SK-N-MC (cell line): ENCODE measurements at regions not wholly inside any gene's neighbourhood (a gene's known extent, or its start where the extent isn't known, plus 50 kb on each side); places are given as distances from the start of the nearest gene placed in this dataset.

Experiments used
- DNase-seq: peaks from one replicate; pipeline ENCODE4 v3.0.0-alpha.2; 2011; ENCODE audit warnings: low read depth, low spot score
- H3K27ac ChIP-seq: fragments of 200-600 bp; sonication (generic); 2 replicates; pipeline ENCODE4 v1.5.1; 2016; ENCODE audit warnings: mixed run types
- H3K36me3 ChIP-seq: fragments of 200-600 bp; sonication (generic); 2 replicates; pipeline ENCODE4 v1.6.1; 2017; ENCODE audit warnings: antibody characterized with exemption, low read length, mixed read lengths; ENCODE audit not compliant: insufficient read depth
- H3K4me3 ChIP-seq: fragments of 200-600 bp; sonication (generic); 2 replicates; pipeline ENCODE4 v1.5.1; 2016
- H3K9ac ChIP-seq: fragments of 200-600 bp; sonication (generic); 2 replicates; pipeline ENCODE4 v1.8.0; 2017; ENCODE audit warnings: mixed run types, mixed read lengths; ENCODE audit not compliant: insufficient read length
- H3K9me3 ChIP-seq: fragments of 200-600 bp; sonication (generic); 2 replicates; pipeline ENCODE4 v1.6.1; 2017; ENCODE audit warnings: low read depth, mild to moderate bottlenecking, antibody characterized with exemption, low read length, moderate library complexity, mixed read lengths
- EZH2 ChIP-seq: fragments of 200-600 bp; sonication (generic); IDR thresholded peaks from one replicate; pipeline ENCODE4 v1.6.1; 2017; ENCODE audit warnings: antibody characterized with exemption
- FOXP2 ChIP-seq: optimal IDR thresholded peaks from 2 replicates; pipeline ENCODE3; 2011; ENCODE audit warnings: mild to moderate bottlenecking, moderate library complexity; ENCODE audit not compliant: insufficient read depth; ENCODE audit errors: extremely low read length, control extremely low read depth
- POLR2AphosphoS5 ChIP-seq: IDR thresholded peaks from 2 replicates; pipeline ENCODE4 v1.6.1; 2012; ENCODE audit warnings: mild to moderate bottlenecking, low read depth, low read length, borderline replicate concordance

DNA sequence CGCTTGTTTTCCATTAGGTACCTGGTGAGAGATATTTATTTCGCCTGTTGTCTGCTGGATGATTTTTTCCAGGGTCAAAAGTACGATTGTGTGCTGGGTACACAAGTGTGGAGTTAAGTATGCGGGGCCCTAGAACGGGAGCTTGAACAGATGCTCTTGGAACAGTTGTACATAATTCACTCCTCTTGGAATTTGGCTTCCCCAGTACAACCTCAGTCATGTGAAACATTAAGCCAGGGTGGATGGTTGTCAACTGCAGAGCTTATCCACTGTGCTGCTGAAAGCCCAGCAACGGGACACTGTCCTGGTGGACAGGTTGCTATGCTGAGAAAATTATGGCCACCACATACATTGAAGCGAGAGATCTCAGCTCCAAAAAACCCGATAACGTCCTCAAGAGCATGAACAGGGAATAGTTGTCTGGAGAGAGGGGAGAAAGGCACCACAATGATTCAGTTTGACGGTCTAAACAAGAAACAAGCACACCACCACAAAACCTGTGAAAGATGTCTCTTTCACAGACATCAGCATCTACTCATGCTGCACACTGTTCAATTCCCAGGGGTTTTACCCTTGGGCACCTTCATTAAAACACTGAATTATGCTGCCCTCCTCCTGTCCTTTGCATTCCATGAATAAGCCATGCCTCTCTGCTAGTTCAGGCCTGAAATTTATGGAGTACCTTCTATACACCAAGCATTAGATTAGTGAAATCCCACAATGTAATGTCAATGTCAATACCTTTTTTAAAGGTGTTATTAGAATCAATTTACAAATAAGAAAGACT, 176.8 kb upstream of the TRIB2 start:
- no peak for DNase-seq
- Histone ChIP-seq H3K4me3 (no peak overlapping the region), H3K27ac (no peak overlapping the region), H3K9ac (no peak overlapping the region), H3K9me3 (no peaks in the 10 kb centered on the region), H3K36me3 (no peaks in the 10 kb centered on the region)
- no peak for TF ChIP-seq EZH2
- TF ChIP-seq POLR2AphosphoS5: no peak
- no peak for TF ChIP-seq FOXP2

DNA sequence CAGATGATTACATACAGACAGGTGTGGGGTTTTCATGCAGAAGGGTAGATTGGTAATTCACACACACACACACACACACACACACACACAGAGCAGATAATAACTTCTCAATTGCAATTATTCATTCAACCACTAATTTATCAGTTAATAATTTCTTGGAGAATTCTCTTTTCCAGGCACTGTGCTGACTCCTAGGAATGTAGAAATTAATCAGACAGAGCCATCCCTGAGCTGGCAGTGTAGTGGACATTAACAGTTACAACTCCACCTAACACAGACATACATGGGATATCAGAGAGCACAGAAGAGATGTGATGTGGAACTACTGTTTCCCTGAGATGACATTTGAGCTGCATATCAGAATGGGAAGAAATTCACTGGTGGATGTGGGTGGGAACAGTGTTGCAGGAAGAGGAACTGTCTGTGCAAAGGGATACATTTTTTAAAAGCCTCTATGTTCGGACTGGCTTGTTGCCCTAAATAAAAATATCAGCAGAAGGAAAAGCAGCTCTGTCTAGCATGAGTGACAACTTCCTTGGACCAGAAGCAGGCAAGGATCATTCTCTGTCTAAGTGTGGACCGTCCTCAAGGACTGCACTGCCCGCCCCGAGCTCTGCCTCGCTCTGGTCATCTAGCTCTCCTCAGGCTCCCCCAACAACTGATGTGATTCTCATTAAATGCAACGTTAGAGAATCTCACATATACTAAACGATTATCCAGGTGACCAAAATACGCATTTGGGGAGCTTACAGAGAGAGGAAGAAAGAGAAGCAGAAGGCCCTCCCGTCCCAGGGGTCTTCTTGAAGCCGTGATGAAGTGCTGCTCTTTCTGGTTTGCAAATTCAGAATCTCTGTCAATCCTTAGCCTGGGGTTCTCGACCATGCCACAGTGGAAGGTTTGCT, 173.4 kb upstream of the TRIB2 start:
- peak overlapping the region; percentile 57 for H3K4me3 ChIP-seq
- no peaks in the 10 kb centered on the region for H3K9me3 ChIP-seq
- TF ChIP-seq POLR2AphosphoS5: no peak
- no peak for DNase-seq
- no peak overlapping the region for H3K9ac ChIP-seq
- H3K27ac ChIP-seq: peak overlapping the region; percentile 78
- H3K36me3 ChIP-seq: no peaks in the 10 kb centered on the region

DNA sequence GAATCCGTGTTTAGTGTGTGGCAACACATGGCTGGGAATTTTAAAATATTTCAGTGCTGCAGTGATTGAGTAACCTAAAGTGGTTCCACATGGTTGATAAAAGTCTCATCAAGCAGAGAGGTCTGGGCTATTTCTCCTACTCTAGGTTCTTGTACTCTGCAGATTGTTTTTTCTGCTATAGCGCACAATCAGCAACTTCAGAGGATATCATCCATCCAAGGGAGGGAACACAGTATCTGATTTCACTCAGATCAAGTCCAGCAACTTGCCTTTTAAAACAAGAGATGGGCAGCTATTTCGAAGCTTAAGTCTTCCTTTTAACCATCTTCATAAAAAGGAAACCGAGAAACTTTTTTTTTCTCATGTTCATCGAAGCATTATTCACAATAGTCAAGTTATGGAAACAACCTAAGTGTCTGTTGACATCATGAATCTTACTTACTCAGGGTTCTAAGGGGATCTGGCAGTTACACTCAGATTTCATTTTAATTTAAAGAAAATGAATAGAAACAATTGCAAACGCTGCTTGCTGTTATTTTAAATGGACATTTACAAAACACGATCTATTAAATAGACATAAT, 172.7 kb upstream of the TRIB2 start:
- TF ChIP-seq POLR2AphosphoS5: peak; percentile 10; the same call in 1 of the 2 replicates
- TF ChIP-seq EZH2: no peak
- Histone ChIP-seq H3K36me3 (no peaks in the 10 kb centered on the region), H3K27ac (peak overlapping the region; percentile 78), H3K9ac (no peak overlapping the region), H3K4me3 (peak overlapping the region; percentile 57), H3K9me3 (no peaks in the 10 kb centered on the region)
- DNase-seq: peak; percentile 48

DNA sequence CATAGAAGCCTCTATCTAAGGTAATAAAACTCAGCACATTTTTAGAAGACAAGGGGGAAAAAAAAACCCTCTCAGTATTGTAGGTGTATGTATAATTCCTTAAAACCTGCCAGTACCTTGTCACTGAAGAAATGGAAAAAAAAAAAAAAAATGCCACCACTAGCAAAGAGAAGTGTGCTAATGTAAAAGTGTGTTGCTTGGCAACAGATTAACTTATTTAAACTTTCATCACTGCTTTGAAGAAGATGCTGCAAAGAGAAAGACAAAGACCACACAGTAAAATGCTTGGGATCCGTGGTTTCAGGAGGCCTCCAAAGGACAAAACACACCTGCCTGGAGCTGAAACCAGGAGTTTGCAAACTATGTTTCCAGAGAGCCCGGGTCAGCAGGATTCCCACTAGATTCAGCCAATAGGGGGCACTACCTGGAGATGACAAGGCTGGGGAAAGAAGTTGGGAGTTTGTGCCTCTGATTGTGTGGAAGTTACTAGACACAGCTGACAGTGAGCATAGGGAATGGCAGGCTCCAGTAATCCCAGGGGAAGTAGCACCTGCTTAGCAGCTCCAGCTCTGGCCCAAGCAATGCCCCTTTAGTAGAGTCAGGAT, 169.1 kb upstream of the TRIB2 start:
- Histone ChIP-seq H3K27ac (no peak overlapping the region), H3K9ac (no peak overlapping the region), H3K9me3 (no peaks in the 10 kb centered on the region), H3K4me3 (no peak overlapping the region), H3K36me3 (no peaks in the 10 kb centered on the region)
- TF ChIP-seq FOXP2 (no peak), POLR2AphosphoS5 (no peak), EZH2 (no peak)
- no peak for DNase-seq

DNA sequence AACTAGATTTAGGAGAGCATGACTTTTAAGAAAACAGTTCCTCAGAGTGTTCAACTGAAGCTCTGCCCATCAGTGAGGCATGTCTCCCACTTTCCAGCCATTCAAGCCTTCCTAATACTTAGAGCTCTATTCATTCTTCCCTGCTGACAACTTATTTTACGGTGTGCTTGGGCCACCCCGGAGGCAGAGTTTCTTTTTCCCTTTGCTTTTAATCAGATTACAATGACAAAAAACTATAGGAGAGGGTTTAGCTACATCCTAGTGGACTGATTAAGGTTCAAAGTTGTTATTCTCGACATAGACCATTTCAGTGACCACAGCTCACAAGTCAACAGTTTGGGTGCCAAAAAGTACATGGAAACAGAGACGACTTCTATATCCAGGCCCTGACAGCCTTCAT, 167.8 kb upstream of the TRIB2 start:
- Histone ChIP-seq H3K9ac (no peak overlapping the region), H3K27ac (no peak overlapping the region), H3K9me3 (no peaks in the 10 kb centered on the region), H3K4me3 (no peak overlapping the region), H3K36me3 (no peaks in the 10 kb centered on the region)
- no peak for TF ChIP-seq EZH2
- TF ChIP-seq FOXP2: no peak
- no peak for TF ChIP-seq POLR2AphosphoS5
- no peak for DNase-seq

DNA sequence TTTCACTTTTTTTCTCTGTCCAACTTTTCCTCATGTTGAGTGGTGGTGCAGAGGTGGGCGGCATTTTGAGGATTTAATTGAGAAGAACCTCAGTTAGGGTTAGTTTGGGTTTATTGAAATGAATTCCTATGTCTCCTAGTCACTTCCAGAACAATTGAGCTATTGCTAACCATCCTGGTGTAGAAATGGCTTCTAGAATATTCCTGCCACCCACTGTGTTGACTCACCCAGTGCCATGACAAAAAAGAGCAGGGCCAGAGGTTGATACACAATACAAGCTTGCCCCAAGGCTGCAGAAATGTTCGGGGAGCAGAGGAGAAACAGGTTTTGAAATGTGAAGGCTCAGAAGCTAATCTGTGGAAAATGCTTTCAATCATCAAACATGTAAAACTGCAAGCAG, 167.1 kb upstream of the TRIB2 start:
- no peak for DNase-seq
- no peak overlapping the region for H3K27ac ChIP-seq
- H3K9me3 ChIP-seq: no peaks in the 10 kb centered on the region
- H3K4me3 ChIP-seq: no peak overlapping the region
- no peaks in the 10 kb centered on the region for H3K36me3 ChIP-seq
- no peak for TF ChIP-seq FOXP2
- TF ChIP-seq EZH2: no peak
- TF ChIP-seq POLR2AphosphoS5: no peak
- H3K9ac ChIP-seq: no peak overlapping the region

DNA sequence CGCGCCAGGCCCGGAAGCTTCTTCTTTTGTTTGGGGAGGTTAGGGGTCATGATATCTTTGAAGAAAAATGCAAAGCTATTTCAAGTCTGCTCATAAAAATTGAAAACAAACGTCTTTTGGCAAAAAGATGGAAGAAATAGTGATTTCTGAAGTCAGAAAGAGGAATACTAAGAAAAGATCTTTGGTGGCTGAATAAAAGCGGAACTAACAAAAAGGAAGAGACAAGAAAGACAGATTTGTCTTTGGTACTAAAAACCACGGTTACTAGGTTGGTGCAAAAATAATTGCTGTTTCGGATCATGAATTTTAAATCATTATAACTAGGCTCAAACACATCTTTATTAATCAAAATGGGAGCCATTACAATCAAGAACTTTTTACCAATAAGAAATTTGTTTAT, 164.6 kb upstream of the TRIB2 start:
- Histone ChIP-seq H3K36me3 (no peaks in the 10 kb centered on the region), H3K27ac (no peak overlapping the region), H3K4me3 (no peak overlapping the region), H3K9ac (no peak overlapping the region), H3K9me3 (no peaks in the 10 kb centered on the region)
- TF ChIP-seq FOXP2: no peak
- no peak for TF ChIP-seq EZH2
- TF ChIP-seq POLR2AphosphoS5: no peak
- DNase-seq: no peak

DNA sequence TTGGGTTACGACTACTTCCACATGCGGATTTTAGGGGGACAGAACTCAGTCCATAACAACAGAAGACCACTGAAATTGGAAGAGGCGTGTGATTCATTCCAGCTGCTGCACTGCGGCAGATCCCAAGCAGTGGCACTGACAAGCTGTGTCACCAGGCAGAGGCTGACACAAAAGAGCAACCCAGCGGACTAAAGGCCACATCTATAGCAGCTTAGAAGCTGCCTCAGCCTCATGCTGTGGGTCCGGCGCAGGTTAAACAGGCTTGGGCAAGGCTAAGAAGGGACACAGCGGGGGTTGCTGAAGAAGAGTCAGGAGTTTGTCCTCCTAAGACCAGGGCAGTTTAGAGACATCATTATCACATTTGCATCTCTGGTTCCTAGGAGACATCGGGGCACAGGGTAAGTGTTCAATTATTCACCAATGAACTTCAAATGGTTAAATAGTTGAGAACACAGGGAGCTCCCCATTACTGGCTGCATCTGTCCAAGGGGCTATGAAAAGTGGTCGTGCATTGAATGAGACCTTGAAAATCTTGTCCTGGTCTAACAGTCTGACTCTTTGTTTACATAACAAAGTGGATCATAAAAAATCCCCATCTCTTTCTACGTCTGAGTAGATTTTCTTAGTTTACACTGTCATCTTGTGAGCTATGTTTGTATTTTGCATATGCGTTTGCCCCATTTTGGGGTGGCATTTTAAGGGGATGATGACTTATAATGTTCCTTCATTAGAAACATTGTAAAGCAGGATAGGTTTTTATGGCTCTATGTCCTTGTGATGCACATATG, 162.3 kb upstream of the TRIB2 start:
- Histone ChIP-seq H3K9ac (no peak overlapping the region), H3K27ac (peak overlapping the region; percentile 86), H3K36me3 (no peaks in the 10 kb centered on the region), H3K4me3 (peak overlapping the region; percentile 48), H3K9me3 (no peaks in the 10 kb centered on the region)
- no peak for DNase-seq
- no peak for TF ChIP-seq FOXP2
- TF ChIP-seq POLR2AphosphoS5: no peak
- TF ChIP-seq EZH2: no peak
